ENCODE measurements at regions not wholly inside any gene's neighbourhood (a gene's known extent, or its start where the extent isn't known, plus 50 kb on each side); places are given as distances from the start of the nearest gene placed in this dataset.

DNA sequence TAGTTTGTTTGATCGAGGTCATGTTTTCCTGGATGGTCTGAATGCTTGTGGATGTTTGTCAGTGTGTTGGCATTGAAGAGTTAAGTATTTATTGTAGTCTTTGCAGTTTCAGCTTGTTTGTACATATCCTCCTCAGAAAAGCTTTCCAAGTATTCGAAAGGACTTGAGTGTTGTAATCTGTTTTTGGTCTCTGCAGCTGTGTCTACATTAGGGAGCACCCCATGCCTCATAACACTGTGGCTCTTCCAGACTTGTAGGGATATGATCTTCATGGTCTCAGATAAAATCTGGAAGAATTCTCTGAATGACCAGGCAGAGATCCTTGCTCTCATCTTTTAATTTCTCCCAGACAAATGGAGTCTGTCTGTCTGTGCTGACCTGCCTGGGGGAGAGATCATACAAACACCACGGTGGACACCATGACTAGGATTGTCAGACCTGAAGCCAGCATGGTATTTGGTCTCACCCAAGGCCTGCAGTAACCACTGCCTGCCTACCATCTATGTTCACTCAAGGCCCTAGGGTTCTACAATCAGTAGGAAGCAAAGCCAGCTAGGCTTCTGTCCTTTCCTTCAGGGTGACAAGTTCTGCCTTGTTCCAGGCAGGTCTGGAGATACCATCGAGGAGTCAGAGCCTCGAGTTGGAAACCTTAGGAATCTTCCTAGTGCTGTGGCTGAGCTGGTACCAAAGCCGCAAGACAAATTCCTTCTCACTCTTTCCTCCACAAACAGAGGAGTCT lies 114.7 kb upstream of the KHDRBS2 start:
- no peak for TF ChIP-seq IRF2 (CRISPR knock-in tag; IDR thresholded peaks at IDR 0.05)
- TF ChIP-seq KAT7 (CRISPR knock-in tag; IDR thresholded peaks at IDR 0.05; ENCODE audit: borderline replicate concordance), result no peak
- no peak for TF ChIP-seq ZNF696 (CRISPR knock-in tag; conservative IDR thresholded peaks at IDR 0.05)
- TF ChIP-seq JUND (IDR thresholded peaks at IDR 0.05; ENCODE audit: borderline replicate concordance, low read depth, low read length), result no peak
- TF ChIP-seq JUND (tag; IDR thresholded peaks at IDR 0.05; ENCODE audit: borderline replicate concordance, low read depth, low read length), result no peak
- TF ChIP-seq, protein P1, sequence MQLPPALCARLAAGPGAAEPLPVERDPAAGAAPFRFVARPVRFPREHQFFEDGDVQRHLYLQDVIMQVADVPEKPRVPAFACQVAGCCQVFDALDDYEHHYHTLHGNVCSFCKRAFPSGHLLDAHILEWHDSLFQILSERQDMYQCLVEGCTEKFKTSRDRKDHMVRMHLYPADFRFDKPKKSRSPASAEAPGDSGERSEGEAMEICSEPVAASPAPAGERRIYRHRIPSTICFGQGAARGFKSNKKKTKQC (CRISPR knock-in tag; IDR thresholded peaks at IDR 0.05), result no peak
- TF ChIP-seq ZNF174 (CRISPR knock-in tag; IDR thresholded peaks at IDR 0.05), result no peak

All from K562 (cell line).